Progenitor cell of endocrine pancreas (in vitro differentiated cells): ENCODE measurements at regions not wholly inside any gene's neighbourhood (a gene's known extent, or its start where the extent isn't known, plus 50 kb on each side); places are given as distances from the start of the nearest gene placed in this dataset.

Source experiments
- DNase-seq: peaks from one replicate; pipeline ENCODE4 v3.0.0; 2021; ENCODE audit warnings: low spot score; ENCODE audit not compliant: unreplicated experiment
- H3K27ac Mint-ChIP-seq: 2 replicates; pipeline ENCODE4 v1.8.0; 2021; ENCODE audit warnings: mild to moderate bottlenecking, moderate library complexity, mixed read lengths
- H3K27me3 Mint-ChIP-seq: 2 replicates; pipeline ENCODE4 v1.8.0; 2021; ENCODE audit warnings: mixed read lengths
- H3K36me3 Mint-ChIP-seq: 2 replicates; pipeline ENCODE4 v1.8.0; 2022; ENCODE audit warnings: mixed read lengths; ENCODE audit not compliant: insufficient read depth
- H3K4me1 Mint-ChIP-seq: 2 replicates; pipeline ENCODE4 v1.8.0; 2021; ENCODE audit warnings: low read depth, mixed read lengths
- H3K4me3 Mint-ChIP-seq: 2 replicates; pipeline ENCODE4 v1.8.0; 2021; ENCODE audit warnings: low read depth, mild to moderate bottlenecking, moderate library complexity, mixed read lengths
- H3K9me3 Mint-ChIP-seq: 2 replicates; pipeline ENCODE4 v1.8.0; 2021; ENCODE audit warnings: low read depth, mixed read lengths
- CTCF ChIP-seq: fragments of 200-600 bp; sonication (generic); IDR thresholded peaks from one replicate; pipeline ENCODE4 v1.5.0; 2021; ENCODE audit warnings: antibody characterized with exemption, mild to moderate bottlenecking; ENCODE audit not compliant: unreplicated experiment

- no peak overlapping the region for H3K4me3 Mint-ChIP-seq
- no peak overlapping the region for H3K27ac Mint-ChIP-seq
- H3K9me3 Mint-ChIP-seq, result no peaks in the 10 kb centered on the region
- no peak for DNase-seq
- H3K4me1 Mint-ChIP-seq, result peaks cover 19% of the 10 kb centered on the region
- peak; percentile 14 for TF ChIP-seq CTCF
- H3K27me3 Mint-ChIP-seq, result peaks cover 29% of the 10 kb centered on the region
- no peaks in the 10 kb centered on the region for H3K36me3 Mint-ChIP-seq
Measured at GRCh38 chr16:51062039-51062438, 89.0 kb downstream of the SALL1 start.

GRCh38 chr16:51061328-51061727 lies 89.7 kb downstream of the SALL1 start:
- Mint-ChIP-seq H3K36me3 (no peaks in the 10 kb centered on the region), H3K4me1 (peaks cover 19% of the 10 kb centered on the region), H3K9me3 (no peaks in the 10 kb centered on the region), H3K27me3 (peaks cover 35% of the 10 kb centered on the region), H3K4me3 (no peak overlapping the region), H3K27ac (no peak overlapping the region)
- DNase-seq, result no peak
- TF ChIP-seq CTCF, result no peak

GRCh38 chr16:51057969-51058337 lies 93.1 kb downstream of the SALL1 start:
- H3K4me3 Mint-ChIP-seq, result no peak overlapping the region
- no peak for TF ChIP-seq CTCF
- H3K36me3 Mint-ChIP-seq, result no peaks in the 10 kb centered on the region
- peaks cover 46% of the 10 kb centered on the region for H3K27me3 Mint-ChIP-seq
- H3K4me1 Mint-ChIP-seq, result peaks cover 14% of the 10 kb centered on the region
- DNase-seq, result no peak
- H3K9me3 Mint-ChIP-seq, result peaks cover 3% of the 10 kb centered on the region
- no peak overlapping the region for H3K27ac Mint-ChIP-seq

- Mint-ChIP-seq H3K36me3 (no peaks in the 10 kb centered on the region), H3K4me3 (no peak overlapping the region), H3K9me3 (peaks cover 3% of the 10 kb centered on the region), H3K4me1 (peaks cover 9% of the 10 kb centered on the region), H3K27ac (no peak overlapping the region), H3K27me3 (peaks cover 43% of the 10 kb centered on the region)
- no peak for DNase-seq
- no peak for TF ChIP-seq CTCF
Measured at GRCh38 chr16:51057102-51057793, 93.8 kb downstream of the SALL1 start.

GRCh38 chr16:51056331-51056730 lies 94.7 kb downstream of the SALL1 start:
- Mint-ChIP-seq H3K27me3 (peaks cover 43% of the 10 kb centered on the region), H3K4me1 (peaks cover 9% of the 10 kb centered on the region), H3K4me3 (no peak overlapping the region), H3K36me3 (no peaks in the 10 kb centered on the region), H3K27ac (no peak overlapping the region), H3K9me3 (peaks cover 3% of the 10 kb centered on the region)
- no peak for DNase-seq
- no peak for TF ChIP-seq CTCF
